Neural progenitor cell (in vitro differentiated cells): ENCODE measurements at regions not wholly inside any gene's neighbourhood (a gene's known extent, or its start where the extent isn't known, plus 50 kb on each side); places are given as distances from the start of the nearest gene placed in this dataset.

Source experiments
- DNase-seq: peaks from one replicate; pipeline ENCODE4 v3.0.0-alpha.2; 2016; ENCODE audit warnings: low spot score
- H2AFZ ChIP-seq: fragments of 200-600 bp; sonication (generic); replicated peaks from 2 replicates; pipeline ENCODE4 v1.6.1; 2016; ENCODE audit warnings: antibody characterized with exemption
- H3F3A ChIP-seq: fragments of 200-600 bp; sonication (generic); 2 replicates; pipeline ENCODE4 v1.6.1; 2016; ENCODE audit warnings: antibody characterized with exemption, low read depth
- H3K27ac ChIP-seq: fragments of 200-600 bp; sonication (generic); 2 replicates; pipeline ENCODE4 v1.5.1; 2016; ENCODE audit warnings: mild to moderate bottlenecking
- H3K27me3 ChIP-seq: fragments of 200-600 bp; sonication (generic); 2 replicates; pipeline ENCODE4 v1.6.1; 2016; ENCODE audit warnings: mild to moderate bottlenecking, moderate library complexity
- H3K36me3 ChIP-seq: fragments of 200-600 bp; sonication (generic); 2 replicates; pipeline ENCODE4 v1.5.1; 2016
- H3K4me1 ChIP-seq: fragments of 200-600 bp; sonication (generic); 2 replicates; pipeline ENCODE4 v1.6.1; 2016; ENCODE audit warnings: mixed run types
- H3K4me2 ChIP-seq: fragments of 200-600 bp; sonication (generic); 2 replicates; pipeline ENCODE4 v1.6.1; 2016
- H3K4me3 ChIP-seq: fragments of 200-600 bp; sonication (generic); 2 replicates; pipeline ENCODE4 v1.5.1; 2016
- H3K79me2 ChIP-seq: fragments of 200-600 bp; sonication (generic); 2 replicates; pipeline ENCODE4 v1.6.1; 2016; ENCODE audit warnings: low read depth
- H3K9ac ChIP-seq: fragments of 200-600 bp; sonication (generic); 2 replicates; pipeline ENCODE4 v1.6.1; 2016
- H3K9me3 ChIP-seq: fragments of 200-600 bp; sonication (generic); 2 replicates; pipeline ENCODE4 v1.5.1; 2016; ENCODE audit warnings: low read depth
- H4K20me1 ChIP-seq: fragments of 200-600 bp; sonication (generic); 2 replicates; pipeline ENCODE4 v1.6.1; 2016; ENCODE audit warnings: low read depth
- H3K27ac Mint-ChIP-seq: 3 replicates; pipeline ENCODE4 v1.8.0; 2021; ENCODE audit warnings: mixed read lengths
- H3K27me3 Mint-ChIP-seq: 2 replicates; pipeline ENCODE4 v1.8.0; 2022; ENCODE audit warnings: low read depth, mild to moderate bottlenecking, inconsistent platforms, moderate library complexity, mixed read lengths; ENCODE audit not compliant: insufficient read depth
- H3K36me3 Mint-ChIP-seq: 3 replicates; pipeline ENCODE4 v1.8.0; 2021; ENCODE audit warnings: mixed read lengths
- H3K4me1 Mint-ChIP-seq: 3 replicates; pipeline ENCODE4 v1.8.0; 2021; ENCODE audit warnings: mixed read lengths
- H3K4me3 Mint-ChIP-seq: 3 replicates; pipeline ENCODE4 v1.8.0; 2021; ENCODE audit warnings: mild to moderate bottlenecking, moderate library complexity, mixed read lengths
- H3K9me3 Mint-ChIP-seq: 3 replicates; pipeline ENCODE4 v1.8.0; 2020; ENCODE audit warnings: mixed read lengths
- EZH2 ChIP-seq: fragments of 200-600 bp; sonication (generic); IDR thresholded peaks from 2 replicates; pipeline ENCODE4 v1.6.1; 2017; ENCODE audit warnings: antibody characterized with exemption, mild to moderate bottlenecking, moderate library complexity
- EZH2phosphoT487 ChIP-seq: fragments of 200-600 bp; sonication (generic); IDR thresholded peaks from 2 replicates; pipeline ENCODE4 v1.6.1; 2017; ENCODE audit warnings: antibody characterized with exemption
- TF ChIP-seq, protein P1 (sequence below): fragments of 200-600 bp; sonication (generic); IDR thresholded peaks from 2 replicates; pipeline ENCODE4 v1.5.1; 2017; ENCODE audit warnings: antibody characterized with exemption, mild to moderate bottlenecking

DNA sequence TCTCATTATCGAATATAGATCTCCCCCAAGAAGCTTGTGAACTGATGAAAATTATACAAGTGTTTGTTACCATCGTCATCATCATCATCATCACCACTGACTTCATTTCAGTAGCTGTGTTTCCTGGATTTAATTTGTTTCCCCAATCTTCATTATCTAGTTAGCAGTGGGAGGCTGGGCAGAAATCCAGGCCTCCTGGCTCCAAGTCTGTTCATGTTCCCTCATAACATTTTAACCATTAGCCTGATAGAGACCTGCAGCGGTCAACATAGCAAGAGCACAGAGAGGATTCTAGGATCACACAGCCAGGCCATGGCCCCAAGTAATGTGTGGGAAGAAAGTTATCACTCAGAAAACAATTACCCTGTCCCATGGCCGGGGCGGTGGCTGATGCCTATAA is 526.2 kb upstream of the CDH11 start:
- no peak overlapping the region for H2AFZ ChIP-seq
- no peaks in the 10 kb centered on the region for H3K36me3 ChIP-seq
- Mint-ChIP-seq H3K4me3 (no peak overlapping the region), H3K4me1 (peaks cover 22% of the 10 kb centered on the region), H3K9me3 (no peaks in the 10 kb centered on the region), H3K36me3 (no peaks in the 10 kb centered on the region), H3K27me3 (peaks cover 6% of the 10 kb centered on the region), H3K27ac (no peak overlapping the region)
- H3K4me2 ChIP-seq = no peak overlapping the region
- H3K4me1 ChIP-seq = peaks cover 12% of the 10 kb centered on the region
- H3K9ac ChIP-seq = no peak overlapping the region
- H3K27me3 ChIP-seq = no peaks in the 10 kb centered on the region
- no peak for DNase-seq
- no peaks in the 10 kb centered on the region for H4K20me1 ChIP-seq
- peaks cover 4% of the 10 kb centered on the region for H3F3A ChIP-seq
- H3K4me3 ChIP-seq = no peak overlapping the region
- no peaks in the 10 kb centered on the region for H3K79me2 ChIP-seq
- no peak overlapping the region for H3K27ac ChIP-seq
- H3K9me3 ChIP-seq = no peaks in the 10 kb centered on the region
- TF ChIP-seq, protein P1, sequence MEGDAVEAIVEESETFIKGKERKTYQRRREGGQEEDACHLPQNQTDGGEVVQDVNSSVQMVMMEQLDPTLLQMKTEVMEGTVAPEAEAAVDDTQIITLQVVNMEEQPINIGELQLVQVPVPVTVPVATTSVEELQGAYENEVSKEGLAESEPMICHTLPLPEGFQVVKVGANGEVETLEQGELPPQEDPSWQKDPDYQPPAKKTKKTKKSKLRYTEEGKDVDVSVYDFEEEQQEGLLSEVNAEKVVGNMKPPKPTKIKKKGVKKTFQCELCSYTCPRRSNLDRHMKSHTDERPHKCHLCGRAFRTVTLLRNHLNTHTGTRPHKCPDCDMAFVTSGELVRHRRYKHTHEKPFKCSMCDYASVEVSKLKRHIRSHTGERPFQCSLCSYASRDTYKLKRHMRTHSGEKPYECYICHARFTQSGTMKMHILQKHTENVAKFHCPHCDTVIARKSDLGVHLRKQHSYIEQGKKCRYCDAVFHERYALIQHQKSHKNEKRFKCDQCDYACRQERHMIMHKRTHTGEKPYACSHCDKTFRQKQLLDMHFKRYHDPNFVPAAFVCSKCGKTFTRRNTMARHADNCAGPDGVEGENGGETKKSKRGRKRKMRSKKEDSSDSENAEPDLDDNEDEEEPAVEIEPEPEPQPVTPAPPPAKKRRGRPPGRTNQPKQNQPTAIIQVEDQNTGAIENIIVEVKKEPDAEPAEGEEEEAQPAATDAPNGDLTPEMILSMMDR = no peak
- TF ChIP-seq EZH2phosphoT487 (no peak), EZH2 (no peak)

DNA sequence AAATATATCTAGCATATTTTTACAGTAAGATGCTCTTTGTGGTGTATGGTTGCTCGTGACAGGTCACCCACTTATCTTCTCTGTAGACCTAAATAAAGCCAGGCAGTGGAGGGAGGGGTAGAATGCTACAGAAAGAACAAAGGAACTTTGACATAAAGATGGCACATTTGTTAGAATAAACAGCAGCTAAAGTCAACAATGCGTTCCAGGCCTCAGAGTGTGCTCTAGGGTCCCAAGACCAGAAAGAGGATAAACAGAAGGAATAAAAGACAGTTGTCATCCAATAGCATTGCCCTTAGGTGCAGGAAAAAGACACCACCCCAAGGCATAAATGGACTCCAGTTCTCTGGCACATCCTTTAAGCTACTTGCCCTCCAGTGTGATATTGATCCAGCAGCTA is 523.0 kb upstream of the CDH11 start:
- Mint-ChIP-seq H3K4me3 (no peak overlapping the region), H3K9me3 (peaks cover 5% of the 10 kb centered on the region), H3K4me1 (no peaks in the 10 kb centered on the region), H3K36me3 (no peaks in the 10 kb centered on the region), H3K27me3 (peaks cover 2% of the 10 kb centered on the region), H3K27ac (no peak overlapping the region)
- Histone ChIP-seq H4K20me1 (no peaks in the 10 kb centered on the region), H3K9ac (no peak overlapping the region), H3K36me3 (no peaks in the 10 kb centered on the region), H2AFZ (no peak overlapping the region), H3F3A (no peaks in the 10 kb centered on the region), H3K4me2 (no peak overlapping the region), H3K4me1 (no peaks in the 10 kb centered on the region), H3K27me3 (no peaks in the 10 kb centered on the region), H3K9me3 (no peaks in the 10 kb centered on the region), H3K27ac (no peak overlapping the region), H3K79me2 (no peaks in the 10 kb centered on the region), H3K4me3 (no peak overlapping the region)
- TF ChIP-seq EZH2phosphoT487 (no peak), EZH2 (no peak)
- TF ChIP-seq, protein P1 = no peak
- no peak for DNase-seq

DNA sequence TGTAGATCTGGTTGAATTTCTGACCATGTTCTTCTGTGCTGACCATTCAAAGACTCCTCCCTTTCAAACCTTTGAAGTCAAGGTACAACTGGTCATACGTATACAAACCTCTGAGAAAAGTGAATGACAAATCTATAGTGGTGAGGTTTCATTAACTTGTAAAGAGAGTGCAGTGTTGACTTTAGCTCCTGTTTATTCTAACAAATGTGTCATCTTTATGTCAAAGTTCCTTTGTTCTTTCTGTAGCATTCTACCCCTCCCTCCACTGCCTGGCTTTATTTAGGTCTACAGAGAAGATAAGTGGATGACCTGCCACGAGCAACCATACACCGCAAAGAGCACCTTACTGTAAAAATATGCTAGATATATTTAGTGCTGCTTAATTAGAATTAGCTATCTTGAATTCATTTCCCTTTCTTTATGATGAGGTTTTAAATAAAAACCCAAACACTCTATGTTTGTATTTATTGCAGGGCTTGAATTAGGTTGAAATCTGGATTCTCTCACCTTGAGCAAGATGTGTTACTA is 520.0 kb upstream of the CDH11 start:
- H3K9me3 ChIP-seq = no peaks in the 10 kb centered on the region
- peaks cover 2% of the 10 kb centered on the region for H3K27me3 Mint-ChIP-seq
- H3K4me3 Mint-ChIP-seq = no peak overlapping the region
- H3K4me1 Mint-ChIP-seq = no peaks in the 10 kb centered on the region
- H3K4me2 ChIP-seq = no peak overlapping the region
- H3K9me3 Mint-ChIP-seq = peaks cover 10% of the 10 kb centered on the region
- no peaks in the 10 kb centered on the region for H3K36me3 ChIP-seq
- H2AFZ ChIP-seq = no peak overlapping the region
- no peak overlapping the region for H3K9ac ChIP-seq
- H3K4me1 ChIP-seq = no peaks in the 10 kb centered on the region
- H3F3A ChIP-seq = no peaks in the 10 kb centered on the region
- no peak overlapping the region for H3K27ac ChIP-seq
- H4K20me1 ChIP-seq = no peaks in the 10 kb centered on the region
- H3K27ac Mint-ChIP-seq = no peak overlapping the region
- no peaks in the 10 kb centered on the region for H3K79me2 ChIP-seq
- H3K36me3 Mint-ChIP-seq = no peaks in the 10 kb centered on the region
- DNase-seq = no peak
- H3K4me3 ChIP-seq = no peak overlapping the region
- no peak for TF ChIP-seq EZH2
- no peak for TF ChIP-seq EZH2phosphoT487
- TF ChIP-seq, protein P1 = no peak
- no peaks in the 10 kb centered on the region for H3K27me3 ChIP-seq
